HG03354 (cell line): ENCODE measurements at regions not wholly inside any gene's neighbourhood (a gene's known extent, or its start where the extent isn't known, plus 50 kb on each side); places are given as distances from the start of the nearest gene placed in this dataset.

Experiments
- ATAC-seq: cut with Tn5 transposase; IDR thresholded peaks from one replicate; pipeline ENCODE4 v1.9.1; 2021; ENCODE audit warnings: mild to moderate bottlenecking; ENCODE audit not compliant: unreplicated experiment, poor library complexity, severe bottlenecking

DNA sequence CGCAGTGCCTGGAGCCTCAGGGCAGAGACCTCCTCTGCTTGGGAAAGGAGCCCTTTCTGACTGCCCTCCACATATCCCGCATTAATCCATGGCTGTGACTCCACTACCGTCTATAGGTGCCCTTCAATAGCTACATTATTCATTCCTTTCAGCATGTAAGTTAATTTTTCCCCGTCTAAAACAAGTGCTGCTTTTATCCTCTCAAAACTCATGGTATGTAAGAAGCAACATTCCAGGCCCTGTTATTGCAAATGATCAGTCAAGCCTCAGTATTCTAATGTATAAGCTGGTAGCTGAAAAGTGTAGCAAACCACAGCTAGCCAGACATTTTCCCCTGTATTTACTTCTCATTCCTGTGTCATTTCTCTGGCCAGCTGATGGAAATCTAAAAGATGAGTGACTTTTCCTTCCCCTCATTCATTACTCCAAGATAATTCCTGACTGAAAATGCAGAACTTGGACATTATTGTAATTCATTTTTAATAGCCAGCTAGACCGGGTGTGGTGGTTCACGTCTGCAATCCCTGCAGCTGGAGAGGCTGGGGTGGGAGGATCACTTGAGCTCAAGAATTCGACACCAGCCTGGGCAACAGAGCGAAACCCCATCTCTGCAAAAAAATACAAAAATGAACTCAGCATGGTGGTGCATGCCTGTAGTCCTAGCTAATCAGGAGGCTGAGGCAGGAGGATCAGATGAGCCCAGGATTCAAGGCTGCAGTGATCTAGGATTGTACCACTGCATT, 88.5 kb upstream of the SOD1 start:
- ATAC-seq, result no peak

DNA sequence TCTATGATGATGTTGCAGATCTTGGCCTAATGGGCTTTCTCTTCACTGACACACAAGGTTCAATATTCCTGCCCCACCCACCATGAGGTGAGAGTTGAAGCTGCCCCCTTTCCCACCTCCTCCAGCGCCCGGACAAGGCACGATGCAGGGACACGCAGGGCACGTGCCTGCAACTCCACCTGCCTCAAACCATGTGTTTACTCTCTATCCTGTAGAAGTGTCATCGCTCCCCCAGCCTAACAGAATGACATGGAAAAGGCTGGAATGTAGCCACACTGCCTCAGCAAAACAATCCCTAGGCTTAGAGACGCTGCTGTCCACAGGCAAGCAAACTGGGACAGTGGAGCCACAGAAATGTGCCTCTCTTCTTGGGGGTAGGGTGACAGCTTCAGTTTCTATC, 92.9 kb upstream of the SOD1 start:
- no peak for ATAC-seq

DNA sequence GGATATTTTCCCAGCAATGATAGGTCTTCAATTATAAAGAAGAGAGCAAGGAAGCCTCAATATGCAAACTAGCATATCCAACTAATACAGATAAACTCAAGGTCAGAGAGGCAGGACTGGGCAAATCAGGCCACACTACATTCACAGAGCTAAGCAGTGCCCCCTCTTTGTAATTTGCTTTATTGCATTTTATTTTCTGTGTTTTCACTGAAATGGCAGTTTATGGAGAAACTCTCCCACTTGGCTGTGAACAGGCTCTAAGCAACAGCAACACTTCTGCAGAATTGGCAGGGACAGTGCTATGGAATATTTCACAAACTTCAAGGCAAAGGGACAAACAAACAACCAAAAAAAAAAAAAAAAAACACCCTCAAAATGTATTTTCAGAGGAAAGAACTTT, 93.4 kb upstream of the SOD1 start:
- no peak for ATAC-seq

DNA sequence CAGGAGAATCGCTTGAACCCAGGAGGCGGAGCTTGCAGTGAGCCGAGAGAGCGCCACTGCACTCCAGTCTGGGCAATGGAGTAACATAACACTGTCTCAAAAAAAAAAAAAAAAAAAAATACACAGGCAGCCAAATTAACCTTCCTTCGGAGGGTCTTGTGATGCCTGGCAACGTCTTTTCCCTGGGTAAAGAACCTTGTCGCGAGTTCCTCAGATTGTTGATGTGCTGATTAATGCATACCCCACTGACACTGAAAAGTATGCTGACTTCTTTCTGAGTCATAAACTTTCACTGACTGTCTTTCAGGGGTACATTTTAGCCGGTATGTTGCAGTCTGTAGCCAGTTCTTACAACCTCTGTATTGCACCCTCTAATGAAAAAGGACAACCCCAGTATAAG, 95.1 kb upstream of the SOD1 start:
- no peak for ATAC-seq

DNA sequence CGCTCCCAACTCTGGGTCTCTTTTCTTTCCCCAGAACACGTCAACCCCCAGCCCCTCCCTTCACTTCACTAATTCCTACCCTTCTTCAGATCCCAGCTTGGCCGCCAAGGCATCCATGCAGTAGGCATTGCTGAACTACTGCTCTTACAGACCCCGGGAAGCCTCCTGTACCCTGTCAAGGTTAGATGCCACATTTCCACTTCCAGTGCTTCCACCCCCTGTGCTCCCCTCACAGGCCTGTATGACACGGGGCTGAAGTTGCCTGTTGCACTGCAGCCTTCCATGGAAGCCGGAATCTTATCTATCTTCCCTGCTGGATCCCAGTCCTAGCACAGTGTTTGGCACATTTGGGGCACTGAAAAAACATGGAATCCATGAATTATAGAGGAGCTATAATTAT, 99.0 kb upstream of the SOD1 start:
- no peak for ATAC-seq

DNA sequence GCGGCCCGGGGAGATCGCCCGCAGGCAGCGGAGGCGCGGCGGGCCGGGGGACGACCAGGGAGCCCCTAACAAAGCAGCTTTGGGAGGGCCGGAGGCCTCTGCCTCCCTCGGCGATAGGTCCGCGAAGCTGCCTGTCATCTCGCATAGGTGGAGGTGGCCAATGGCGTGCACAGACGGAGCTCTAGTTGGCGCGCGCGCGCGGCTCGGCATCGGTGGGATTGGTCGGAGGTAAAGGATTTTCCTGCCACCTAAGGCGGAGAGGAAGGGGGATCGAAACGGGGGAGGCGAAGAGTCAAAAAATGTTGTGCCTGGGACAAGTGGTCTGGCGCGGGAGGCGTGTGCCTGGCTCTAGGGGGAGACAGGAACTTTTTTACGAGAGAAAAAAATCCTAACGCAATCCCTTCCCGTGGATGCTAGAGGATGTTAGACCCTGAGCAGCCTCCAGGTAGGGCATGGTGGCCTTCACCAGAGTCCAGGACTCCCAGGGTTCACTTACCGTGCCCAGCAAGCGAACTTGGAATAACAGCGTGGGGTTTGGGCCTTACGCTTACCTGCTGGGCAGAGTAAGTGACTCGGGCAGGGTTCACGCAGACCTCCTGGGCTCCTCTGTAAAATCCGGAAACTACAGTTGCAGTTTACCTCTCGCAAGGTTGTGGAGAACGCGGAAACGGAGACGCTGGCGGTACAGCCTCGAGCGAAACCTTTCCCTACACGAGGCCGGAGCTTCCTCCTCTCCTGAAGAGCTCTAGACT, 99.9 kb upstream of the SOD1 start:
- peak; percentile 87 for ATAC-seq

DNA sequence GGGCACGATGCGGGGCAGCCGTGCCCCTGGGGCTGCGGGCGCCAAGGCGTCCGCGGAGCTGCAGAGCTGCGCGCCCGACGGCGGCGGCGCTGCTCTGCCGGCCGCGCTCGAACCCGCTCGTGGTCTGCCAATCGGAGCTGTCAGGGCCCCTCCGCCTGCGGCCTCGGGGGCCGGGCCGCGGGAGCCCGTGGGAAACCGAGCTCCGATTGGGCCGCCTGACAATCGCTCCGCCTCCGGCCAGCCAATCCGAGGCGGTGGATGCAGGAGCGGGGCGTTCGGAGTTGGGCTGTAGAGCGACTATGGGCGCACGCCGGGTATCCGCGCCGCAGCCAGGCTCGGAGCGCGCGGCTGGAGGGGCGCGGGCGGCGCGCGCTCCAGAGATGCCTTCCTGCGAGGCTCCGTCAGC, 100.5 kb upstream of the SOD1 start:
- ATAC-seq, result peak; percentile 92

DNA sequence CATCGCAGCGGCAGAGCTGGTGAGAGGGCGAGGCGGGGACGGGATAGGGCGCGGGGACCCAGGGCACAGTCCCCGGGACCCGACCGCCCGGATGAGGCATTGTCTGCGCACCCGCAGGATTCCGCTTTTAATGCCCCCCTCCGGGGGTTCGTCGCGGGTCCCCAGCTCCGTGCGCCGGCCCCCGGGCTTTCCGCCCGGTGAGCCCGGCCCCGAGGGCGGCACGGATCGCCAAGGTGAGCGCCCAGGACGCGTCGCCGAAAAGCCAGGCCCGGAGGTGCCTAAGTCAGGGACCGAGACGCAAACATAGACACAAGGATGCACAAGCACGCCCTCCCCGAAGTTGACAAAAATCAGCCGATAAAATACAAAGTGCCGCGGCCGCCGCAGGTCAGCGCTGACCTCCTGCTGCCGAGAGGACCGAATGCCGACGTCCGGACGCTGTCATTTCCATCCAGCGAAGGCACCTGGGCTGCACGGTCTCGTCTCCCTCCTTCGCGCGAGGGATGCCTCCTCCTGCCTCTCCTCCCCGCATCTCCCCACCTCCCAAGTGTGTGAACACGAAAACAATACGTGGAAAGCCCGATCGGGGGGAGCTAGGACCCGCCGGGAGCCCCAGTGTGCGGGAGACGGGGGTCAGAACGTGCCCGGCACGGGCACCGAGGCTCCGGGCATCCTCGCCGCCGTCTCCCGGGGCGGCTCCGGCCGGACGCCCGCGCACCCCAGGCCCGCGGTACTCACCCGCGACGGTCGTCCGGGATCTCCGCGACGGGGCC, 101.1 kb upstream of the SOD1 start:
- peak; percentile 21 for ATAC-seq

DNA sequence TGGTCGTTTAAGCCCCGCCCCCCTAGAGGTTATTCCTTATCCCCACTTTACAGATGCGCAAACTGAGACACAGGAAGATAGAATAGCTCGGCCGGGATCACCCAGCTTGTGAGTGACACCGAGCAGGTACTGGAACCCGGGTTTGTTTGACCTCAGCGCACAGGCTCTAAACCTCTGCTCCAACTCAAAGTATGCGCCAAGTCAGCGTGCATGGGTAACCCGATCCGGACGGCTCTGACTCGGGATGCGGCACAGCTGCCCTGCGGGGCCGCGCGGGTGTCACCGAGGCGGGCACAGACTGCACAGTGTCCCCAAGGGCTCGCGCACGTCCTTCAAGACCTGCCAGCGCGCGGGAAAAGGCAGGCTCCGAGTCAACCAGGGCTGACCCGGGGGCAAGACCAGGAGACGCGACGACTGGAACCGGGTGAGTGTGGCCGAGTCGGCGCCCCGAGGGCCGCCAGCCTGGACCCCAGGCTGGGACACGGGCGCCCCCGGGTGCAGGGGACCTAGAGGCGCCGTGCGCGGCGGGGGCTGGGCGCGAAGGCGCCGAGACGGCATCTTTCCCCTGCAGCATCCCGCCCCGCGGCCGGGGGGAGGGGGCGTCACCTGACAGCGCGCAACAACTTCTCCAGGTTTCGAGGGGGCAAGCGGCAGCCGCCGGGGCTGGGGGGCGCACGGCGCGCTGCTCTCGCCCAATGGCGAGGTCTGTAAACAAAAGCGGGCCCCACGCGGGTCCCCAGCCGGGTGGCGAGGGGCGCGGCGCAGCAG, 101.9 kb upstream of the SOD1 start:
- no peak for ATAC-seq

DNA sequence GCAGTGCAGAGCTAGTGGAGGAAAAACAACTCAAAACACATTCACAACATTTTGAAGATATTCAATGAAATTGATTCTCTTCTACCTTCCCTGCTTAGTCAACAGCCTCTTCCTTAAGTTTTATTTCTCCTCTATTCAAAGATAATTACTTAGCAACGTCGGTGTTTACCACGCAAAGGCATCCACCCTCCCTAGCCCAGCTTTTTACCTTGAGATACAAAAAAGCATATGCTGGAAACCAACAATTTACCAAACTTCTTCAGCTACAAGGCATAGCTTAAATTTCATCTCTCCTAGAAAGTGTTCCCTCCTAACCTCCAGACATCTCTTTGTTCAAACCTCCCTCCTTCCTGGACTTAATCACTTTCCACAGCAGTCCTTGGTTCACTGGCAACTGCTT, 102.8 kb upstream of the SOD1 start:
- no peak for ATAC-seq

DNA sequence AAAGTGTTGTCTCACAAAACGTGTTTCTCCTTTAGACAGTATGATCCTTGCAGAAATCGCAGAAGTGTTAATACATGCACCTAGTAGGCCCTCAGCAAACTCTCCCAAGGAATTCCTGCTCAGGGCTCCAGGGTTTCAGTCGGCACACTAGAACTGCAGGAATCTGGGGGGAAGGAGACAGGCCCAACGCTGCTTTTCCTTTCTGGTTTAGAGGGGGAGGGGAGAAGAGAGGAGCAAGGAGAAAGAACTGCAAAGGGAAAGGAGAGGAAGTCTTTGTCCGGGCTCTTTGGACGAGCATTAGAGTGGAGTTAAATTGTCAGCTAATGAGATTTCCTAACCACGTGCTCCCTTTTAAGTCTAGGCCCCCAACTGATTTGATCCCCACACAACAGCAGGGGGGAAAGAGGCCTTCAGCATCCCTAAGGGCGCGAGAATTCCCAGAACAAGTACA, 103.7 kb upstream of the SOD1 start:
- no peak for ATAC-seq

DNA sequence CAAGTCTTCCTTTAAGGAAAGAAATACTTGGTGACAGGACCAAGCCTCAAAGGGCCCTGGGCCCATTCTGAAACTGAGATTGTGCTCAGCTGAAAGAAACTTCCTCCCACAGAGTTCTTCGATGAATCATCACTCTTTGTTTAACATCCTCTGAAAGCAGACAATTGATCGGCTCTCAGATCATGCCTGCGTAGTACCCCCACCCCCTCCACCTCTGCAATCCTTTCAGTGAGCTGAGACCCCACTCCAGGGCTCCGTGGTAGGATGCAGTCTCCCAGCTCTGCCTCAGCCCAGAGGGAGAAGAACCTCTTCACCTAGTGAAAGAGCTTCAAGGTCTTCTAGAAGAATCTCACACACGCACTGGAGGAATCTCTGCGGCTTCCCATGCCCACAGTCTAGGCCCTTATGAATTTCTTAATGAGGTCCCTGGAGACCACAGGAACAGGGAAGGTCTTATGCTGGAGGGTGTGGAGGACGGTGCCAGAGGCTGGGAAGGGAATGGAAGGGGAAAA, 104.9 kb upstream of the SOD1 start:
- peak; percentile 21 for ATAC-seq

DNA sequence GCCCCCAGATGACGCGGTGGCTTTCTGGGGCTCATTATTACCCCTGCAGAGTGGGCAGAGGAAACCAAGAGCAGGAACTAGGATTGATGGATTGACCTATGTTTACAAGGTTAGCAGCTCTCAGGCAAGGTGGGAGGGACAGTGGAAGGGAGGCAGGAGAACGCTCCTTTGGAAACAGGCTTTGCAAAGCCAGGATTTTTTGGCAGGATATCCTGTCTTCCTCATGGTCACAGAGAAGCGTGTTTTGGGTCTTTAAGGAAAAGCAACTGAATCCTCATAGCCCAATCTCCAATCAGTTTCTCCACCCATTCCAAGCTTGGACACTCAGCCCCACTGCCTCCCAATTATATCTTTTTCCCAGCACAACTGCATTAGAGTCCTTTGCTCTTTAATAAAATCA, 105.6 kb upstream of the SOD1 start:
- no peak for ATAC-seq

DNA sequence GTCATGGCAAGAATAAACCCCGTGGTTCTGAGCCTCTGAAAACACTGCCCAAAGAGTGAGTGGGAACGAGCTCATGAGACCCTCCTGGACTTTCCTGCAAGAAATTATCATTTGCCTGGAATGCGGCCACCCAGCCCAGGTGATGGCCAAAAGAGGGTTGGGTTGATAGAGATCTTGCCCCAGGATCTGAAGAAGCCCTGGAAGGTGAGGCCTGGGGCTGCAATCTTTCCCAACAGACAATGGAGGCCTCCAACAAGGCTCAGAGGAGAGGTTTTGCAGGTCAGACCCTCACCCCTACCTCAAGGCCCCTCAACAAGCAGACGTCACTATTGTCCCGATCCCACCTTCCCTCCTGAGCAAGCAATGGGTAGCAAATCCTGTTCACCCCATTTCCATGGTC, 106.0 kb upstream of the SOD1 start:
- no peak for ATAC-seq

DNA sequence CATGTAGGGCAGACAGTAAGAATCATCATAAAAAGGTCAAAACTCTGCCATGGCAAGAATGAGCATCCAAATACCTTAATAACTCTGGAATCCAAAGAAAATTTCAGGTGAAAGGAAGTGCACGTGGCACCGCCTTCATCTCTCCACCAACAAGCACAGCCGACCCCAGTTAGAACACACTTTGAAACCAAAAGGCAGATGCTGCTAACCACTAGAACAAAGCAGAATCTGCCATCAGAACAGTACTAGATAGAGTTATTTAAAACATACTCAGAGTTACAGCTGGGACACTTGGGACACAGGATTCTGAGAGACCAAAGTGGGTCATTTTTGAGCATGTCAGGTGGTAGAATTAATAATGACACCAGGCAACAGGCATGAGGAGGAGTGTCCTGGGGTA, 106.7 kb upstream of the SOD1 start:
- no peak for ATAC-seq

DNA sequence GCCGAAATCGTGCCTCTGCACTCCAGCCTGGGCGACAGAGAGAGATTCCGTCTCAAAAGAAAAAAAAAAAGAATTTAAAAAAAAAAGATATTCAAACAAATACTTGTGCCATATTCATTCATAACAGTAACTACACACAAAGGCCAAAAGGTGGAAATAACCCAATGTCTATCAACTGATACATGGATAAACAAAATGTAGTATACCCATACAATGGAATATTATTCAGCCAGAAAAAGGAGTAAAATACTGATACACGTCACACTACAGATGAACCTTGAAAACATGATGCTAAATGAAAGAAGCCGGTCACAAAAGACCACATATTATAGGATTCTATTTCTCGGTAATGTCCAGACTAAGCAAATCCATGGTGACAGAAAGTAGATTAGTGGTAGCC, 109.4 kb upstream of the SOD1 start:
- ATAC-seq, result no peak

DNA sequence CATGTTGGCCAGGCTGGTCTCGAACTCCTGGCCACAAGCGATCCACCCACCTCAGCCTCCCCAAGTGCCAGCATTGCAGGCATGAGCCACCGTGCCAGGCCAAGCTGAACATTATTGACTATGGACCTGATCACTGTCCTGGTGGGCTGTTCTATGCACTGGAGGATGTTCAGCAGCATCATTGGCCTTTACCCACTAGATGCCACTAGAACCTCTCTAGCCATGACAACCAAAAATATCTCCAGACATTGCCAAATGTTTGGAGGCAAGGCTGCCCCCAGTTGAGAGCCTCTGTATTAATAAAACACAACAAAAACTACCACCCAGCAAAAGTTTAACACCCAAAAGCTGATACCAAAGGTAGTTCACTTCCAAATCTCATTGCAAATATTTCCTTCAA, 110.8 kb upstream of the SOD1 start:
- no peak for ATAC-seq

DNA sequence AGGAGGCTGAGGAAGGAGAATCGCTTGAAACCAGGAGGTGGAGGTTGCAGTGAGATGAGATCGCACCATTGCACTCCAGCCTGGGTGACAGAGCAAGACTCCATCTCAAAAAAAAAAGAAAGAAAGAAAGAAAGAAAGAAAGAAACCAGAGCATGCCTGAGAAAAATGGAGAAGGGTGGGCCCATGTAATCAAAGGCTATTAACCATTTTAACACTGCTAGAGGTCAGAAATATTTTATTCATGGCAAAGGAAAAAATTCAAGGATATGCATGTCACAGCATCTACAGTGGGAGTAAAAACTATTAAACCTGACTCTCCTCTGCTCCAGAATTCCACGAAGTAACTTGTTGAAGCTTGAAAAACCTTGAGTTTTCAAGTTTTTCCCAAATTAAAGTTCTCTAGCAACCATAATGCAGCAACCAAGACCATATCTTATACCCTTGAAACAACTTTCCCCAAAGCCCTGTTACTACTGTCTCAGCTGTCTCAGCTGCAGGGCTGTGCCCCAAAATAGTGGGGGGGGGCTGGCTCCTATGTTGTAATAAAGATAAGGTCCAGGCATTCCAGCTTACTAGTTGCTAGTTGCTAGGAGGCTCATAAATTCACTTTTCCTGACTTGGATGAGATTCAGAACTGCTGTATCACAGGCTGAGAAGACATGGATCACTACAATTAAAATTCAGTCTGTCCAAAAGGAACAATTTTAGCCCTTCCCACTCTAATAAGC, 112.9 kb upstream of the SOD1 start:
- ATAC-seq, result no peak

DNA sequence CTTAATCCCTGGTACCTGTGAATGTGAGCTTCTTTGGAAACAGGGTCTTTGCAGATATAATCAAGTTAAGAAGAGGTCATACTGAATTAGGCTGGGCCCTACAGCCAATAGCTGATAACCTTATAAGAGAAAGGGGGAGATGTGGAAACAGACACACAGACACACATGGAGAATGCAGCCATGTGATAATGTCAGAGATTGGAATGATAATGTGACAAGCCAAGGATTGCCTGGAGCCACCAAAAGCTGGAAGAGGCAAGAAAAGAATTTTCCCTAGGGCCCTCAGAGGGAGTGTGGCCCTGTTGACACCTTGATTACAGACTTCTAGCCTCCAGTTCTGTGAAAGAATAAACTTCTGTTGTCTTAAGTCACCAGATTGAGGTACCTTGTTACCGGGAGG, 114.5 kb upstream of the SOD1 start:
- ATAC-seq, result no peak
